Endodermal cell (in vitro differentiated cells): ENCODE measurements at regions not wholly inside any gene's neighbourhood (a gene's known extent, or its start where the extent isn't known, plus 50 kb on each side); places are given as distances from the start of the nearest gene placed in this dataset.

Experiments used
- DNase-seq: peaks from one replicate; pipeline ENCODE4 v3.0.0-alpha.2; 2017
- H3K27ac ChIP-seq: 2 replicates; pipeline ENCODE4 v1.5.1; 2013; ENCODE audit warnings: mild to moderate bottlenecking, low read depth, low read length, moderate library complexity
- H3K27me3 ChIP-seq: 2 replicates; pipeline ENCODE4 v1.6.1; 2013; ENCODE audit warnings: mild to moderate bottlenecking, low read length, moderate library complexity; ENCODE audit not compliant: insufficient read depth, control insufficient read depth, poor library complexity, severe bottlenecking
- H3K36me3 ChIP-seq: 2 replicates; pipeline ENCODE4 v1.7.0; 2013; ENCODE audit warnings: mild to moderate bottlenecking, low read length, moderate library complexity; ENCODE audit not compliant: control insufficient read depth, insufficient read depth
- H3K4me1 ChIP-seq: one replicate; pipeline ENCODE4 v1.7.0; 2013; ENCODE audit warnings: low read length; ENCODE audit not compliant: control insufficient read depth, insufficient read depth
- H3K4me3 ChIP-seq: 2 replicates; pipeline ENCODE4 v1.5.1; 2013; ENCODE audit warnings: mild to moderate bottlenecking, low read length, moderate library complexity
- H3K9ac ChIP-seq: 2 replicates; pipeline ENCODE4 v1.6.1; 2013; ENCODE audit warnings: mild to moderate bottlenecking, low read length, moderate library complexity; ENCODE audit not compliant: poor library complexity, severe bottlenecking; ENCODE audit errors: extremely low read depth
- H3K9me3 ChIP-seq: 2 replicates; pipeline ENCODE4 v1.6.1; 2013; ENCODE audit warnings: mild to moderate bottlenecking, low read length, moderate library complexity; ENCODE audit not compliant: control insufficient read depth
- H3K27ac Mint-ChIP-seq: 2 replicates; pipeline ENCODE4 v1.8.0; 2020; ENCODE audit warnings: mixed read lengths
- H3K27me3 Mint-ChIP-seq: 2 replicates; pipeline ENCODE4 v1.8.0; 2021; ENCODE audit warnings: mild to moderate bottlenecking, mixed read lengths; ENCODE audit not compliant: insufficient read depth
- H3K36me3 Mint-ChIP-seq: 2 replicates; pipeline ENCODE4 v1.8.0; 2020; ENCODE audit warnings: low read depth, mixed read lengths
- H3K4me1 Mint-ChIP-seq: 2 replicates; pipeline ENCODE4 v1.8.0; 2020; ENCODE audit warnings: mixed read lengths
- H3K4me3 Mint-ChIP-seq: 2 replicates; pipeline ENCODE4 v1.8.0; 2020; ENCODE audit warnings: mild to moderate bottlenecking, moderate library complexity, mixed read lengths
- H3K9me3 Mint-ChIP-seq: 2 replicates; pipeline ENCODE4 v1.8.0; 2020; ENCODE audit warnings: mild to moderate bottlenecking, mixed read lengths
- CTCF ChIP-seq: fragments of 200-600 bp; sonication (generic); conservative IDR thresholded peaks from 2 replicates; pipeline ENCODE4 v1.5.0; 2021; ENCODE audit warnings: antibody characterized with exemption, mild to moderate bottlenecking
- WGBS, 2 experiments: methylation state at CpG; one replicate each; pipeline versions ENCODE4 v1.1.5 to v1.1.7; 2013; ENCODE audit warnings: missing lambda C conversion rate in 2 of 2, mixed read lengths in 1 of 2; ENCODE audit not compliant: insufficient coverage in 1 of 2, insufficient read length in 1 of 2; 5-methylcytosine and 5-hydroxymethylcytosine counted together

- 88 to 96% methylated on average over 8 to 20 of the region's 20 CpGs for WGBS, 2 experiments
- Mint-ChIP-seq H3K27me3 (no peaks in the 10 kb centered on the region), H3K27ac (no peak overlapping the region), H3K9me3 (peaks cover 86% of the 10 kb centered on the region), H3K36me3 (no peaks in the 10 kb centered on the region), H3K4me3 (no peak overlapping the region), H3K4me1 (no peaks in the 10 kb centered on the region)
- no peak overlapping the region for H3K27ac ChIP-seq
- no peaks in the 10 kb centered on the region for H3K36me3 ChIP-seq
- no peaks in the 10 kb centered on the region for H3K27me3 ChIP-seq
- no peak for TF ChIP-seq CTCF
- no peak overlapping the region for H3K4me3 ChIP-seq
- DNase-seq: no peak
- no peak overlapping the region for H3K9ac ChIP-seq
- H3K9me3 ChIP-seq: peaks cover 28% of the 10 kb centered on the region
- no peaks in the 10 kb centered on the region for H3K4me1 ChIP-seq
Observed at GRCh38 chr10:37634351-37634880, 223.0 kb downstream of the ZNF248 start.

GRCh38 chr10:37632641-37633040 is 224.8 kb downstream of the ZNF248 start:
- peaks cover 81% of the 10 kb centered on the region for H3K9me3 Mint-ChIP-seq
- no peak overlapping the region for H3K9ac ChIP-seq
- no peaks in the 10 kb centered on the region for H3K4me1 ChIP-seq
- H3K27ac ChIP-seq: no peak overlapping the region
- no peaks in the 10 kb centered on the region for H3K27me3 Mint-ChIP-seq
- no peak for DNase-seq
- H3K9me3 ChIP-seq: peaks cover 28% of the 10 kb centered on the region
- H3K27ac Mint-ChIP-seq: no peak overlapping the region
- WGBS, 2 experiments: 86% methylated on average over 2 of the region's 2 CpGs; no CpG with 5 or more reads in 1 of the 2 experiments
- H3K36me3 ChIP-seq: no peaks in the 10 kb centered on the region
- H3K27me3 ChIP-seq: no peaks in the 10 kb centered on the region
- no peak overlapping the region for H3K4me3 ChIP-seq
- no peak overlapping the region for H3K4me3 Mint-ChIP-seq
- TF ChIP-seq CTCF: no peak
- H3K36me3 Mint-ChIP-seq: no peaks in the 10 kb centered on the region
- no peaks in the 10 kb centered on the region for H3K4me1 Mint-ChIP-seq

GRCh38 chr10:37623506-37623905 is 233.9 kb downstream of the ZNF248 start:
- Histone ChIP-seq H3K27ac (no peak overlapping the region), H3K4me1 (no peaks in the 10 kb centered on the region), H3K4me3 (no peak overlapping the region), H3K27me3 (no peaks in the 10 kb centered on the region), H3K36me3 (no peaks in the 10 kb centered on the region), H3K9ac (no peak overlapping the region), H3K9me3 (peaks cover 63% of the 10 kb centered on the region)
- Mint-ChIP-seq H3K36me3 (no peaks in the 10 kb centered on the region), H3K9me3 (peaks cover 88% of the 10 kb centered on the region), H3K4me3 (no peak overlapping the region), H3K27me3 (no peaks in the 10 kb centered on the region), H3K4me1 (no peaks in the 10 kb centered on the region), H3K27ac (no peak overlapping the region)
- WGBS, 2 experiments: 46 to 93% methylated on average over 2 to 5 of the region's 5 CpGs
- DNase-seq: no peak
- no peak for TF ChIP-seq CTCF
